ENCODE measurements at regions not wholly inside any gene's neighbourhood (a gene's known extent, or its start where the extent isn't known, plus 50 kb on each side); places are given as distances from the start of the nearest gene placed in this dataset.

- H3K4me1 Mint-ChIP-seq, result no peaks in the 10 kb centered on the region
- no peaks in the 10 kb centered on the region for H3K36me3 ChIP-seq (ENCODE audit: insufficient read depth, low read length)
- CTCF ChIA-PET, result no interaction called here
- no peaks in the 10 kb centered on the region for H3K9me3 ChIP-seq (ENCODE audit: low read length)
- no peak overlapping the region for H3K27ac ChIP-seq (ENCODE audit: low read depth, low read length)
- H3K4me3 Mint-ChIP-seq, result no peak overlapping the region
- no peaks in the 10 kb centered on the region for H3K27me3 ChIP-seq (ENCODE audit: insufficient read depth, low read length, poor library complexity, severe bottlenecking)
- no peak for DNase-seq
- H3K27me3 Mint-ChIP-seq, result no peaks in the 10 kb centered on the region
- POLR2A ChIA-PET, result no interaction called here
- peaks cover 0 to 4% (median 0%) of the 10 kb centered on the region in 5 donors for H3K9me3 Mint-ChIP-seq
- H3K36me3 Mint-ChIP-seq, result no peaks in the 10 kb centered on the region
- H3K4me3 ChIP-seq (ENCODE audit: low read length), result no peak overlapping the region
- no peak overlapping the region for H3K27ac Mint-ChIP-seq
- H3K4me1 ChIP-seq (ENCODE audit: insufficient read depth, low read length), result no peaks in the 10 kb centered on the region
Observed at GRCh38 chr4:13942977-13943376, 315.5 kb upstream of the BOD1L1 start.

- no peaks in the 10 kb centered on the region for H3K27me3 ChIP-seq (ENCODE audit: insufficient read depth, low read length, poor library complexity, severe bottlenecking)
- Mint-ChIP-seq H3K27me3 (no peaks in the 10 kb centered on the region), H3K4me1 (no peaks in the 10 kb centered on the region), H3K9me3 (peaks cover 0 to 4% (median 0%) of the 10 kb centered on the region in 5 donors), H3K27ac (no peak overlapping the region), H3K36me3 (no peaks in the 10 kb centered on the region), H3K4me3 (no peak overlapping the region)
- no peak overlapping the region for H3K4me3 ChIP-seq (ENCODE audit: low read length)
- H3K9me3 ChIP-seq (ENCODE audit: low read length), result no peaks in the 10 kb centered on the region
- ChIA-PET CTCF (no interaction called here), POLR2A (no interaction called here)
- no peaks in the 10 kb centered on the region for H3K36me3 ChIP-seq (ENCODE audit: insufficient read depth, low read length)
- no peak for DNase-seq
- no peak overlapping the region for H3K27ac ChIP-seq (ENCODE audit: low read depth, low read length)
- no peaks in the 10 kb centered on the region for H3K4me1 ChIP-seq (ENCODE audit: insufficient read depth, low read length)
Observed at GRCh38 chr4:13944095-13944511, 316.6 kb upstream of the BOD1L1 start.

- Mint-ChIP-seq H3K4me3 (no peak overlapping the region), H3K4me1 (no peaks in the 10 kb centered on the region), H3K27me3 (no peaks in the 10 kb centered on the region), H3K36me3 (no peaks in the 10 kb centered on the region), H3K27ac (no peak overlapping the region), H3K9me3 (peaks cover 0 to 4% (median 0%) of the 10 kb centered on the region in 5 donors)
- no peaks in the 10 kb centered on the region for H3K27me3 ChIP-seq (ENCODE audit: insufficient read depth, low read length, poor library complexity, severe bottlenecking)
- no peaks in the 10 kb centered on the region for H3K4me1 ChIP-seq (ENCODE audit: insufficient read depth, low read length)
- no peaks in the 10 kb centered on the region for H3K9me3 ChIP-seq (ENCODE audit: low read length)
- H3K36me3 ChIP-seq (ENCODE audit: insufficient read depth, low read length), result no peaks in the 10 kb centered on the region
- H3K4me3 ChIP-seq (ENCODE audit: low read length), result no peak overlapping the region
- POLR2A ChIA-PET, result no interaction called here
- H3K27ac ChIP-seq (ENCODE audit: low read depth, low read length), result no peak overlapping the region
- DNase-seq, result no peak
- CTCF ChIA-PET, result no interaction called here
Observed at GRCh38 chr4:13947921-13948320, 320.4 kb upstream of the BOD1L1 start.

DNA sequence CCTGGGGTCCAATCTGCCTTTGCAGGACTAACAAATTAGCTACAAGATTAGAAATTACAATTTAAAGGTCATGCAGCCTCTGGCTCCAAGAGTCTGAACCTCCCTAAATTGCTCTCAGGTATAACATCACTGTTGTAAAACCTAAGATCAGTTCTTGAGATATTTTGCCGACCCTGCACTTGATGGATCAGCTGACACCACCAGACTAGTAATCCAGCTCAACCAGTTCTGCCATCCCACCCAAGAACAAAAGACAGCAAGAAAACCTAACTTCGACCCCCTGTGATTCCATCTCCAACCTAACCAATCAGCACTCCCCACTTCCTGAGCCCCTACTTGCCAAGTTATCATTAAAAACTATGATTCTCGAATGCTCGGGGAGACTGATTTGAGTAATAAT lies 323.0 kb upstream of the BOD1L1 start:
- no peak for DNase-seq
- no peak overlapping the region for H3K4me3 ChIP-seq (ENCODE audit: low read length)
- no peaks in the 10 kb centered on the region for H3K36me3 Mint-ChIP-seq
- no peaks in the 10 kb centered on the region for H3K4me1 Mint-ChIP-seq
- no peaks in the 10 kb centered on the region for H3K27me3 Mint-ChIP-seq
- H3K27ac Mint-ChIP-seq, result no peak overlapping the region
- H3K27ac ChIP-seq (ENCODE audit: low read depth, low read length), result no peak overlapping the region
- H3K9me3 ChIP-seq (ENCODE audit: low read length), result no peaks in the 10 kb centered on the region
- H3K9me3 Mint-ChIP-seq, result peaks cover 0 to 4% (median 0%) of the 10 kb centered on the region in 5 donors
- ChIA-PET POLR2A (no interaction called here), CTCF (no interaction called here)
- no peaks in the 10 kb centered on the region for H3K4me1 ChIP-seq (ENCODE audit: insufficient read depth, low read length)
- no peaks in the 10 kb centered on the region for H3K27me3 ChIP-seq (ENCODE audit: insufficient read depth, low read length, poor library complexity, severe bottlenecking)
- H3K36me3 ChIP-seq (ENCODE audit: insufficient read depth, low read length), result no peaks in the 10 kb centered on the region
- no peak overlapping the region for H3K4me3 Mint-ChIP-seq

DNA sequence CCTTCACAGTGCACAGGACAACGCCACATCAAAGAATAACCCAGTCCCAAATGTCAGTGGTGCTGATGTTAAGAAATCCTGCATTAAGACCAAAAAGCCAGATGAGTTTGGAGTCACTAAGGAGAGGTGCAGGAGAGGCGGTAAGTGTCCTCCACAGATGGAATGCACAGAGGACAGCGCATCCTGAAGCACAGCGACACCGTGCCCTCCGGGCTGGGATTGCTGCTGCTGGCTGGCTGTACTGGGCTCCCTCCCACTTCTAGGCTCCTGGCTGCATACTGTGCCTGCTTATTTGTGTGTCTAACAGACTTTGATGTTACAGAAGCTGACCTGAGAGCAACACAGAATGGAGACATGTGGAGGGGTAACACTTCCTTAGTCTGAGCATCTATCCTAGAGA lies 325.6 kb upstream of the BOD1L1 start:
- no peak for DNase-seq

GRCh38 chr4:13955551-13955950 lies 328.0 kb upstream of the BOD1L1 start:
- POLR2A ChIA-PET, result no interaction called here
- H3K4me1 Mint-ChIP-seq, result no peaks in the 10 kb centered on the region
- CTCF ChIA-PET, result no interaction called here
- H3K4me1 ChIP-seq (ENCODE audit: insufficient read depth, low read length), result no peaks in the 10 kb centered on the region
- H3K4me3 Mint-ChIP-seq, result no peak overlapping the region
- peaks cover 0 to 1% of the 10 kb centered on the region in 2 donors for H3K27me3 Mint-ChIP-seq
- H3K9me3 ChIP-seq (ENCODE audit: low read length), result no peaks in the 10 kb centered on the region
- no peaks in the 10 kb centered on the region for H3K36me3 ChIP-seq (ENCODE audit: insufficient read depth, low read length)
- H3K27ac Mint-ChIP-seq, result no peak overlapping the region
- no peaks in the 10 kb centered on the region for H3K36me3 Mint-ChIP-seq
- peaks cover 0 to 4% (median 0%) of the 10 kb centered on the region in 5 donors for H3K9me3 Mint-ChIP-seq
- H3K4me3 ChIP-seq (ENCODE audit: low read length), result no peak overlapping the region
- no peak overlapping the region for H3K27ac ChIP-seq (ENCODE audit: low read depth, low read length)
- no peak for DNase-seq
- H3K27me3 ChIP-seq (ENCODE audit: insufficient read depth, low read length, poor library complexity, severe bottlenecking), result no peaks in the 10 kb centered on the region

More for the DNA sequence above, 325.6 kb upstream of the BOD1L1 start:
- no peaks in the 10 kb centered on the region for H3K9me3 ChIP-seq (ENCODE audit: low read length)
- H3K27ac ChIP-seq (ENCODE audit: low read depth, low read length), result no peak overlapping the region
- Mint-ChIP-seq H3K27ac (no peak overlapping the region), H3K27me3 (peaks cover 0 to 1% of the 10 kb centered on the region in 2 donors), H3K9me3 (peaks cover 0 to 4% (median 0%) of the 10 kb centered on the region in 5 donors), H3K4me1 (no peaks in the 10 kb centered on the region), H3K36me3 (no peaks in the 10 kb centered on the region), H3K4me3 (no peak overlapping the region)
- POLR2A ChIA-PET, result no interaction called here
- H3K36me3 ChIP-seq (ENCODE audit: insufficient read depth, low read length), result no peaks in the 10 kb centered on the region
- no peaks in the 10 kb centered on the region for H3K27me3 ChIP-seq (ENCODE audit: insufficient read depth, low read length, poor library complexity, severe bottlenecking)
- CTCF ChIA-PET, result no interaction called here
- no peaks in the 10 kb centered on the region for H3K4me1 ChIP-seq (ENCODE audit: insufficient read depth, low read length)
- no peak overlapping the region for H3K4me3 ChIP-seq (ENCODE audit: low read length)

DNA sequence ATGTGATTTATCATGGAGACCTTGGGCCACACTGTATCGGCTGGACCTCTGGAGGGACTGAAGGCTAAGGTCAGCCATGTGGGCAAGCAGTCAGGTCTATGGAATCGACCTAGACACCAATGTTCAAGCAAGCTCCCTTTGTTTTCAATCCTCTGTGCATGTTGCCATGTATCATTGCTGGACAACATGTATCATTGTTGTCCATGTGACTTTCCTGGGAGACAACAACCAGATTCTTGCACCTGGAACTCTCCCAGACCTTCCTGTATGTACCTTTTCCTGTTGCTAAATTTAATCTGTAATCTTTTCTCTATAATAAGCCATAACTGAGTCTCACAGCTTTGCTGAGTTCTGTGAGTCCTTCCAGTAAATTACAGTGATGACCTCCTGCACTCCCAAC lies 329.4 kb upstream of the BOD1L1 start:
- Histone ChIP-seq H3K4me3 (ENCODE audit: low read length) (no peak overlapping the region), H3K9me3 (ENCODE audit: low read length) (no peaks in the 10 kb centered on the region), H3K27me3 (ENCODE audit: insufficient read depth, low read length, poor library complexity, severe bottlenecking) (no peaks in the 10 kb centered on the region), H3K36me3 (ENCODE audit: insufficient read depth, low read length) (no peaks in the 10 kb centered on the region), H3K27ac (ENCODE audit: low read depth, low read length) (no peak overlapping the region), H3K4me1 (ENCODE audit: insufficient read depth, low read length) (no peaks in the 10 kb centered on the region)
- Mint-ChIP-seq H3K27me3 (peaks cover 0 to 1% of the 10 kb centered on the region in 2 donors), H3K27ac (no peak overlapping the region), H3K4me3 (no peak overlapping the region), H3K36me3 (no peaks in the 10 kb centered on the region), H3K9me3 (peaks cover 0 to 3% (median 0%) of the 10 kb centered on the region in 5 donors), H3K4me1 (no peaks in the 10 kb centered on the region)
- CTCF ChIA-PET, result no interaction called here
- DNase-seq, result no peak
- POLR2A ChIA-PET, result no interaction called here

DNA sequence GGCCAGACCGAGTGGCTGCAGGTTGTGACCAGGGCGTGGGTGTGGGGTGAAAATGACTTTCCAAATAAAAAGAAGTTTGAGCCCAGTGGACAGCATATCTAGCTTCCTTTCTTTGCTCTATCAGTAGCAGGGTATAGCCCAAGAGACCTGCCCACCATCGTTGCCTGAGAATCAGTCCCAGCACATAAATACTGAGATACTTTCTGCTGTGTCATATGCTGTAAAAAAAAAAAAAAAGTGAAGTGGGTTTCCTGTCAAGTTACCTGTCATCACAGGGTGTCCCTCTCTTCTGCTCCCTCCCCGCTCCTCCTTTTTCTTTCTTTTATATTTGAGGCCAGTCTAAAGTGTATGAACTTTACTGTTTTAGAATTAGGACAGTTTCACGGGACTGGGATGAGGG lies 330.3 kb upstream of the BOD1L1 start:
- ChIA-PET POLR2A (no interaction called here), CTCF (no interaction called here)
- Mint-ChIP-seq H3K9me3 (peaks cover 0 to 3% (median 0%) of the 10 kb centered on the region in 5 donors), H3K4me1 (no peaks in the 10 kb centered on the region), H3K36me3 (no peaks in the 10 kb centered on the region), H3K4me3 (no peak overlapping the region), H3K27ac (no peak overlapping the region), H3K27me3 (peaks cover 0 to 1% of the 10 kb centered on the region in 2 donors)
- Histone ChIP-seq H3K27ac (ENCODE audit: low read depth, low read length) (no peak overlapping the region), H3K9me3 (ENCODE audit: low read length) (no peaks in the 10 kb centered on the region), H3K27me3 (ENCODE audit: insufficient read depth, low read length, poor library complexity, severe bottlenecking) (no peaks in the 10 kb centered on the region), H3K4me1 (ENCODE audit: insufficient read depth, low read length) (no peaks in the 10 kb centered on the region), H3K36me3 (ENCODE audit: insufficient read depth, low read length) (no peaks in the 10 kb centered on the region), H3K4me3 (ENCODE audit: low read length) (no peak overlapping the region)
- DNase-seq, result no peak

DNA sequence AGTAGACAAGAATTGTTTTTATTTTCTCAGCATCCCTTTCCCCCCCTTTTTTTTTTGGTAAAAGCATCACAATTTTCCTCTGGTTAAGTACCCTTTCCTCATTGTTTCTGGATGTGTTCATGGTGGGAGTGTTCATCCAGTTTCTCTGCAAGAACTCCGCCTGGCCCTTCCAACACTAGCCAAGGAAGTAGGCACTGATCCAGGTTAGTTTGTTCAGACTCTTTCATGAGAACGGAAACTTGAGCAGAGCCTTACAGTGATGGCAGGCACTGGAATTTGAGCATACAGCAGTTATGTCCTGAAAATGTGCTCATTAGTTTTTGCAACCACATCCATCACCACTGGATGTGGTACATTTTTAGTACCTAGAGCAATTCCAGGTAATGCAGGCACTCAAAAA lies 336.1 kb upstream of the BOD1L1 start:
- no peak overlapping the region for H3K4me3 Mint-ChIP-seq
- Histone ChIP-seq H3K36me3 (ENCODE audit: insufficient read depth, low read length) (no peaks in the 10 kb centered on the region), H3K27me3 (ENCODE audit: insufficient read depth, low read length, poor library complexity, severe bottlenecking) (no peaks in the 10 kb centered on the region), H3K4me3 (ENCODE audit: low read length) (no peak overlapping the region), H3K27ac (ENCODE audit: low read depth, low read length) (no peak overlapping the region), H3K9me3 (ENCODE audit: low read length) (no peaks in the 10 kb centered on the region), H3K4me1 (ENCODE audit: insufficient read depth, low read length) (no peaks in the 10 kb centered on the region)
- peaks cover 0 to 6% (median 0%) of the 10 kb centered on the region in 5 donors for H3K9me3 Mint-ChIP-seq
- POLR2A ChIA-PET, result no interaction called here
- no peaks in the 10 kb centered on the region for H3K36me3 Mint-ChIP-seq
- DNase-seq, result no peak
- H3K4me1 Mint-ChIP-seq, result no peaks in the 10 kb centered on the region
- peaks cover 0 to 2% of the 10 kb centered on the region in 2 donors for H3K27me3 Mint-ChIP-seq
- CTCF ChIA-PET, result no interaction called here
- no peak overlapping the region for H3K27ac Mint-ChIP-seq

Measured in CD8-positive, alpha-beta memory T cell (primary cell).